Suprapubic skin (tissue), 4 donors: ENCODE measurements at regions not wholly inside any gene's neighbourhood (a gene's known extent, or its start where the extent isn't known, plus 50 kb on each side); places are given as distances from the start of the nearest gene placed in this dataset.

Experiments
- DNase-seq, 2 donors: peaks; one replicate each; pipeline ENCODE4 v3.0.0-alpha.2; 2019; ENCODE audit warnings: low spot score in 2 of 2
- H3K27ac ChIP-seq: fragments of 200-600 bp; sonication (generic); one replicate; pipeline ENCODE4 v1.5.1; 2019
- H3K27me3 ChIP-seq: fragments of 200-600 bp; sonication (generic); one replicate; pipeline ENCODE4 v1.5.1; 2019
- H3K36me3 ChIP-seq: fragments of 200-600 bp; sonication (generic); one replicate; pipeline ENCODE4 v1.5.1; 2019
- H3K4me1 ChIP-seq: fragments of 200-600 bp; sonication (generic); one replicate; pipeline ENCODE4 v1.5.1; 2019
- H3K4me3 ChIP-seq: fragments of 200-600 bp; sonication (generic); one replicate; pipeline ENCODE4 v1.5.1; 2019; ENCODE audit warnings: mild to moderate bottlenecking
- H3K9me3 ChIP-seq: fragments of 200-600 bp; sonication (generic); one replicate; pipeline ENCODE4 v1.5.1; 2019
- CTCF ChIP-seq, 2 donors: fragments of 200-600 bp in 1 of 2; fragments of 450-650 bp in 1 of 2; sonication (generic) in 1 of 2; IDR thresholded peaks; one replicate each; pipeline ENCODE4 v1.5.1; 2016 to 2019; ENCODE audit warnings: antibody characterized with exemption in 2 of 2, mild to moderate bottlenecking in 1 of 2, moderate library complexity in 1 of 2
- EP300 ChIP-seq: sonication (generic); formaldehyde crosslinking; IDR thresholded peaks from one replicate; pipeline ENCODE4 v1.6.1; 2017; ENCODE audit warnings: antibody characterized with exemption
- POLR2A ChIP-seq, 2 donors: fragments of 450-650 bp; IDR thresholded peaks; one replicate each; pipeline ENCODE4 v1.6.1; 2017; ENCODE audit warnings: antibody characterized with exemption in 2 of 2, mild to moderate bottlenecking in 2 of 2, moderate library complexity in 2 of 2
- POLR2AphosphoS5 ChIP-seq, 3 donors: sonication (generic); formaldehyde crosslinking; IDR thresholded peaks; one replicate each; pipeline ENCODE4 v1.6.1; 2017; ENCODE audit warnings: antibody characterized with exemption in 3 of 3
- WGBS: methylation state at CpG from one replicate; pipeline ENCODE4 v1.1.5; 2018; 5-methylcytosine and 5-hydroxymethylcytosine counted together

DNA sequence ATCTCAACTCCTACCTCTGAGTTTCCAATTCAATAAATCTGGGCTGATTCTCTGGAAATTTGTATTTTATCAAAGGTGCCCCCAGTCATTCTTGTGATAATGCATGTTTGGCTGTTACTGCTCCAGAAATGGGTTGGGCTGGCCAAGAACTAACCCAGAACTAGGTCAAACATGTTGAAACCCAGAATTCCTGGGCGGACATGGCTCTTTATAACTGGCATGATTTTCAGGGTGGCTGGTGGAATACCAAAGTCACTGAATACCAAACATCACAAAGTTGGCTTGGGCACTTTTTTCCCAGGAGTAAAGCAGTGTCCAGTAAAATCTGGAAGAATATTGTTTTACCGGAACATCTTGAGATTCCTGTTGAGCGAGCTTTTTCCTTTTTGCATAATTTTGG is 89.4 kb upstream of the S1PR1 start:
- H3K9me3 ChIP-seq: no peaks in the 10 kb centered on the region
- H3K27me3 ChIP-seq: no peaks in the 10 kb centered on the region
- H3K27ac ChIP-seq: no peak overlapping the region
- no peak overlapping the region for H3K4me3 ChIP-seq
- H3K36me3 ChIP-seq: no peaks in the 10 kb centered on the region
- 41% methylated on average over 3 of the region's 3 CpGs for WGBS
- no peak for DNase-seq
- H3K4me1 ChIP-seq: peaks cover 20% of the 10 kb centered on the region
- TF ChIP-seq POLR2AphosphoS5 (IDR thresholded peaks at IDR 0.05) (no peak), CTCF (IDR thresholded peaks at IDR 0.05) (no peak), POLR2A (IDR thresholded peaks at IDR 0.05) (no peak), EP300 (no peak)

DNA sequence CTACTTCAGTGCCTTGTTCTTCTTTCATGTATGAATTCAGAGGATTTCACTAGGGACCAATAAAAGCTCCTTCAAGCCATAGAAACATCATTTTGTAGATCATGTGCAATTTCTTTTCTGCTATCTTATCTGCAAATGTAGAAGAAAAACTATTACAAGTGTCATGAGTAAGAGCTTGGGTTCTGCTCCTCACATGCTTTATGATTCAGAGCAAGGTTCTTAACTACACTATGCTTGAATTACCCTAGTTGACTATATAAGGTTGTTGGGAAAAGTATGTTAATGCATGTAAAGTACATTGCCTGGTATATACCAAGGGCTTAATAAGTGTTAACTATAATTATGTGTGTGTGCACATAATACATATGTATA is 91.4 kb upstream of the S1PR1 start:
- H3K27me3 ChIP-seq: no peaks in the 10 kb centered on the region
- no peak overlapping the region for H3K4me3 ChIP-seq
- DNase-seq: no peak
- H3K36me3 ChIP-seq: no peaks in the 10 kb centered on the region
- no peaks in the 10 kb centered on the region for H3K9me3 ChIP-seq
- peaks cover 20% of the 10 kb centered on the region for H3K4me1 ChIP-seq
- TF ChIP-seq CTCF (IDR thresholded peaks at IDR 0.05): no peak
- TF ChIP-seq EP300: no peak
- TF ChIP-seq POLR2A (IDR thresholded peaks at IDR 0.05): no peak
- no peak for TF ChIP-seq POLR2AphosphoS5 (IDR thresholded peaks at IDR 0.05)
- no peak overlapping the region for H3K27ac ChIP-seq

- no peaks in the 10 kb centered on the region for H3K36me3 ChIP-seq
- no peaks in the 10 kb centered on the region for H3K9me3 ChIP-seq
- no peak overlapping the region for H3K27ac ChIP-seq
- H3K4me1 ChIP-seq: peaks cover 20% of the 10 kb centered on the region
- no peak for DNase-seq
- no peak overlapping the region for H3K4me3 ChIP-seq
- WGBS: 85% methylated on average over 5 of the region's 5 CpGs
- TF ChIP-seq POLR2A (IDR thresholded peaks at IDR 0.05) (no peak), POLR2AphosphoS5 (IDR thresholded peaks at IDR 0.05) (no peak), EP300 (no peak), CTCF (IDR thresholded peaks at IDR 0.05) (no peak)
- H3K27me3 ChIP-seq: no peaks in the 10 kb centered on the region
These were observed 92.0 kb upstream of the S1PR1 start for GRCh38 chr1:101144671-101145448.

- WGBS: 81% methylated on average over 1 of the region's 1 CpG
- Histone ChIP-seq H3K36me3 (no peaks in the 10 kb centered on the region), H3K4me3 (no peak overlapping the region), H3K4me1 (peaks cover 9% of the 10 kb centered on the region), H3K27me3 (no peaks in the 10 kb centered on the region), H3K9me3 (no peaks in the 10 kb centered on the region), H3K27ac (no peak overlapping the region)
- no peak for DNase-seq
- TF ChIP-seq CTCF (IDR thresholded peaks at IDR 0.05): no peak
- no peak for TF ChIP-seq EP300
- no peak for TF ChIP-seq POLR2A (IDR thresholded peaks at IDR 0.05)
- no peak for TF ChIP-seq POLR2AphosphoS5 (IDR thresholded peaks at IDR 0.05)
These were observed 94.6 kb upstream of the S1PR1 start for GRCh38 chr1:101142244-101142643.

- TF ChIP-seq EP300: no peak
- TF ChIP-seq CTCF (IDR thresholded peaks at IDR 0.05): no peak
- TF ChIP-seq POLR2A (IDR thresholded peaks at IDR 0.05): no peak
- no peak for TF ChIP-seq POLR2AphosphoS5 (IDR thresholded peaks at IDR 0.05)
- Histone ChIP-seq H3K27ac (no peak overlapping the region), H3K36me3 (no peaks in the 10 kb centered on the region), H3K4me1 (peaks cover 2% of the 10 kb centered on the region), H3K9me3 (no peaks in the 10 kb centered on the region), H3K4me3 (no peak overlapping the region), H3K27me3 (no peaks in the 10 kb centered on the region)
- 95% methylated on average over 2 of the region's 2 CpGs for WGBS
- DNase-seq: no peak
These were observed 95.4 kb upstream of the S1PR1 start for GRCh38 chr1:101141376-101141775.
